HepG2 (cell line): ENCODE measurements at regions not wholly inside any gene's neighbourhood (a gene's known extent, or its start where the extent isn't known, plus 50 kb on each side); places are given as distances from the start of the nearest gene placed in this dataset.

Source experiments
- ATAC-seq: fragments of 200-7000 bp; cut with Tn5 transposase; 3 replicates; pipeline ENCODE4 v1.9.1; 2020; ENCODE audit warnings: mild to moderate bottlenecking, moderate library complexity
- BruUV-seq: library from RNA; stranded (reverse); fragments of 400-500 nt; replicated peaks from 2 replicates; lab custom pipeline; 2021; lab: Mats Ljungman, UMichigan
- CTCF ChIA-PET: fragments of 300-600 bp; formaldehyde crosslinking; extraction: SDS; loops from one replicate; lab custom pipeline; 2021; ENCODE audit warnings: low total read pairs, inconsistent platforms, low intra/inter-chr PET ratio; lab: Yijun Ruan, JAX
- POLR2A ChIA-PET: fragments of 350-600 bp; sonication (Branson Sonifier 250); formaldehyde crosslinking; loops from one replicate; lab custom pipeline; 2020; ENCODE audit warnings: antibody characterized with exemption, inconsistent platforms; lab: Yijun Ruan, JAX
- DNase-seq: peaks from one replicate; pipeline ENCODE4 v3.0.0-alpha.2; 2015; ENCODE audit warnings: low spot score
- FAIRE-seq: peaks from 3 replicates; lab custom pipeline; 2011; peaks lifted over from hg19 to GRCh38; lab: Jason Lieb, UNC
- H2AFZ ChIP-seq: one replicate; pipeline ENCODE4 v1.6.1; 2011; ENCODE audit warnings: low read length, inconsistent platforms
- H3K27ac ChIP-seq: fragments of 300-600 bp; 3 replicates; pipeline ENCODE4 v1.8.0; 2011; ENCODE audit warnings: mixed run types, mild to moderate bottlenecking, mixed read lengths, low read length, inconsistent platforms; ENCODE audit not compliant: insufficient read depth; ENCODE audit errors: extremely low read length
- H3K27me3 ChIP-seq, 2 experiments: fragments of 200-600 bp in 1 of 2; 2 replicates in 1 of 2; 3 replicates in 1 of 2; pipeline versions ENCODE4 v1.6.0 to v1.8.0; 2011; ENCODE audit warnings: low read length in 2 of 2, mild to moderate bottlenecking in 2 of 2, moderate library complexity in 2 of 2, inconsistent platforms in 1 of 2; ENCODE audit not compliant: insufficient read depth in 2 of 2, control insufficient read depth in 1 of 2
- H3K36me3 ChIP-seq, 2 experiments: fragments of 200-600 bp in 1 of 2; replicated peaks in 1 of 2; 2 replicates in 1 of 2; 3 replicates in 1 of 2; pipeline versions ENCODE4 v1.5.1 to v1.8.0; 2011; ENCODE audit warnings: low read length in 2 of 2, inconsistent platforms in 1 of 2; ENCODE audit not compliant: insufficient read depth in 2 of 2, control insufficient read depth in 1 of 2
- H3K4me1 ChIP-seq: 2 replicates; pipeline ENCODE4 v1.5.1; 2012; ENCODE audit warnings: low read length, inconsistent platforms; ENCODE audit not compliant: insufficient read depth
- H3K4me2 ChIP-seq: 2 replicates; pipeline ENCODE4 v1.6.0; 2011; ENCODE audit warnings: low read depth, low read length, inconsistent platforms
- H3K4me3 ChIP-seq, 3 experiments: fragments of 200-600 bp in 1 of 3; sonication (generic), shearing (Covaris generic) in 1 of 3; replicated peaks in 1 of 3; 2 replicates each; pipeline ENCODE4 v1.5.1; 2011 to 2016; ENCODE audit warnings: low read length in 3 of 3, inconsistent platforms in 2 of 3, low read depth in 2 of 3, mild to moderate bottlenecking in 2 of 3, control low read depth in 1 of 3, mixed read lengths in 1 of 3; ENCODE audit not compliant: insufficient read depth in 1 of 3
- H3K79me2 ChIP-seq: one replicate; pipeline ENCODE4 v1.6.1; 2011; ENCODE audit warnings: low read length, inconsistent platforms; ENCODE audit not compliant: insufficient read depth
- H3K9ac ChIP-seq: 2 replicates; pipeline ENCODE4 v1.6.0; 2011; ENCODE audit warnings: mild to moderate bottlenecking, low read depth, low read length, inconsistent platforms; ENCODE audit not compliant: insufficient read depth
- H3K9me3 ChIP-seq: 2 replicates; pipeline ENCODE4 v1.5.1; 2012; ENCODE audit warnings: mild to moderate bottlenecking, low read length
- H4K20me1 ChIP-seq: 2 replicates; pipeline ENCODE4 v1.6.0; 2011; ENCODE audit warnings: inconsistent platforms, mild to moderate bottlenecking, low read length, moderate library complexity; ENCODE audit not compliant: insufficient read depth
- HOXA3 ChIP-seq: sonication (generic); formaldehyde crosslinking; IDR thresholded peaks from 2 replicates; pipeline ENCODE4 v1.5.0; 2020; ENCODE audit warnings: missing genetic modification reagents
- ISL2 ChIP-seq: sonication (generic); formaldehyde crosslinking; IDR thresholded peaks from 2 replicates; pipeline ENCODE4 v1.5.0; 2020; ENCODE audit warnings: missing genetic modification reagents
- NFRKB ChIP-seq: fragments of 450-650 bp; IDR thresholded peaks from 2 replicates; pipeline ENCODE4 v1.6.1; 2017
- ZFP1 ChIP-seq: IDR thresholded peaks from 2 replicates; pipeline ENCODE4 v1.6.1; 2016
- ZNF562 ChIP-seq: sonication (generic); formaldehyde crosslinking; IDR thresholded peaks from 2 replicates; pipeline ENCODE4 v1.8.0; 2022; ENCODE audit warnings: missing genetic modification reagents, borderline replicate concordance
- ZNF572 ChIP-seq: sonication (generic); formaldehyde crosslinking; IDR thresholded peaks from 2 replicates; pipeline ENCODE4 v1.5.1; 2020; ENCODE audit warnings: mild to moderate bottlenecking, missing genetic modification reagents
- ZNF710 ChIP-seq: sonication (generic); formaldehyde crosslinking; IDR thresholded peaks from 2 replicates; pipeline ENCODE4 v1.5.0; 2020; ENCODE audit warnings: mild to moderate bottlenecking, missing genetic modification reagents, borderline replicate concordance
- WGBS: methylation state at CpG from one replicate; pipeline ENCODE4 v1.1.6; 2017; ENCODE audit warnings: low lambda C conversion rate; 5-methylcytosine and 5-hydroxymethylcytosine counted together
- in situ Hi-C: cut with HindIII; loops from 2 replicates; pipeline ENCODE4 v1.10.0; 2017; ENCODE audit warnings: low pct_unique_long_range_greater_than_20kb; ENCODE audit not compliant: extremely low pct_ligation_motif_present
- intact Hi-C: fragments of 100-400 bp; cut with micrococcal nuclease; formaldehyde crosslinking; loops from one replicate; pipeline ENCODE4 v1.10.0; 2022; ENCODE audit not compliant: unreplicated experiment

GRCh38 chr10:35857860-35858259 lies 215.8 kb upstream of the FZD8 start:
- H4K20me1 ChIP-seq, result no peaks in the 10 kb centered on the region
- no peaks in the 10 kb centered on the region for H3K9me3 ChIP-seq
- ChIA-PET POLR2A (no interaction called here), CTCF (no interaction called here)
- DNase-seq, result no peak
- BruUV-seq, result no TSS peak
- no peaks in the 10 kb centered on the region for H3K79me2 ChIP-seq
- no peak overlapping the region for H2AFZ ChIP-seq
- no peak for FAIRE-seq
- ATAC-seq, result no peak
- TF ChIP-seq NFRKB (no peak), ZNF562 (CRISPR knock-in tag) (no peak), ZNF710 (CRISPR knock-in tag) (no peak), ISL2 (CRISPR knock-in tag) (no peak), ZFP1 (CRISPR knock-in tag) (no peak)
- H3K27me3 ChIP-seq, result no peaks in the 10 kb centered on the region
- 0% methylated on average over 1 of the region's 1 CpG for WGBS
- no peak overlapping the region for H3K9ac ChIP-seq
- H3K4me1 ChIP-seq, result no peaks in the 10 kb centered on the region
- intact Hi-C loops (no loop called here), in situ Hi-C loops (no loop called here)
- H3K4me3 ChIP-seq, result no peak overlapping the region
- H3K36me3 ChIP-seq, result no peaks in the 10 kb centered on the region
- no peak overlapping the region for H3K4me2 ChIP-seq
- no peak overlapping the region for H3K27ac ChIP-seq

GRCh38 chr10:35855155-35855947 lies 213.3 kb upstream of the FZD8 start:
- H3K4me1 ChIP-seq, result no peaks in the 10 kb centered on the region
- no peak overlapping the region for H3K9ac ChIP-seq
- no peak overlapping the region for H3K4me2 ChIP-seq
- intact Hi-C loops (no loop called here), in situ Hi-C loops (no loop called here)
- no TSS peak for BruUV-seq
- H3K27me3 ChIP-seq, result no peaks in the 10 kb centered on the region
- CTCF ChIA-PET, result no interaction called here
- no peaks in the 10 kb centered on the region for H3K79me2 ChIP-seq
- FAIRE-seq, result no peak
- no peak overlapping the region for H3K4me3 ChIP-seq
- no peak for DNase-seq
- TF ChIP-seq HOXA3 (no peak), ZNF572 (no peak)
- WGBS, result 0% methylated on average over 1 of the region's 1 CpG
- no peak overlapping the region for H2AFZ ChIP-seq
- ATAC-seq, result no peak
- POLR2A ChIA-PET, result no interaction called here
- no peaks in the 10 kb centered on the region for H3K9me3 ChIP-seq
- no peak overlapping the region for H3K27ac ChIP-seq
- no peaks in the 10 kb centered on the region for H4K20me1 ChIP-seq
- no peaks in the 10 kb centered on the region for H3K36me3 ChIP-seq
